Smooth muscle cell (in vitro differentiated cells): ENCODE measurements at regions not wholly inside any gene's neighbourhood (a gene's known extent, or its start where the extent isn't known, plus 50 kb on each side); places are given as distances from the start of the nearest gene placed in this dataset.

Experiments used
- DNase-seq: peaks from one replicate; lab custom pipeline; 2025; ENCODE audit not compliant: unreplicated experiment; lab: John Stamatoyannopoulos, UW
- H2AFZ ChIP-seq: fragments of 200-600 bp; sonication (generic); 2 replicates; pipeline ENCODE4 v1.6.0; 2016; ENCODE audit warnings: antibody characterized with exemption, low read depth, mild to moderate bottlenecking
- H3F3A ChIP-seq: fragments of 200-600 bp; sonication (generic); 2 replicates; pipeline ENCODE4 v1.6.0; 2017; ENCODE audit warnings: antibody characterized with exemption, low read depth
- H3K27ac ChIP-seq: fragments of 200-600 bp; sonication (generic); 2 replicates; pipeline ENCODE4 v1.5.1; 2016; ENCODE audit warnings: low read depth, mild to moderate bottlenecking
- H3K27me3 ChIP-seq: fragments of 200-600 bp; sonication (generic); 2 replicates; pipeline ENCODE4 v1.6.1; 2016; ENCODE audit warnings: low read depth, mild to moderate bottlenecking
- H3K36me3 ChIP-seq: fragments of 200-600 bp; sonication (generic); 2 replicates; pipeline ENCODE4 v1.5.1; 2016; ENCODE audit warnings: low read depth
- H3K4me1 ChIP-seq: fragments of 200-600 bp; sonication (generic); 2 replicates; pipeline ENCODE4 v1.5.1; 2016; ENCODE audit warnings: low read depth
- H3K4me2 ChIP-seq: fragments of 200-600 bp; sonication (generic); 2 replicates; pipeline ENCODE4 v1.6.0; 2016; ENCODE audit warnings: mild to moderate bottlenecking
- H3K4me3 ChIP-seq: fragments of 200-600 bp; sonication (generic); 2 replicates; pipeline ENCODE4 v1.5.1; 2016; ENCODE audit warnings: mild to moderate bottlenecking
- H3K79me2 ChIP-seq: fragments of 200-600 bp; sonication (generic); 2 replicates; pipeline ENCODE4 v1.6.0; 2016; ENCODE audit warnings: low read depth, mild to moderate bottlenecking
- H3K9ac ChIP-seq: fragments of 200-600 bp; sonication (generic); 2 replicates; pipeline ENCODE4 v1.6.0; 2016; ENCODE audit warnings: low read depth
- H3K9me3 ChIP-seq: fragments of 200-600 bp; sonication (generic); replicated peaks from 2 replicates; pipeline ENCODE4 v1.5.1; 2016; ENCODE audit warnings: low read depth
- H4K20me1 ChIP-seq: fragments of 200-600 bp; sonication (generic); 2 replicates; pipeline ENCODE4 v1.6.0; 2016; ENCODE audit warnings: low read depth
- CTCF ChIP-seq: fragments of 200-600 bp; sonication (generic); IDR thresholded peaks from 2 replicates; pipeline ENCODE4 v1.5.1; 2017; ENCODE audit warnings: borderline replicate concordance, mild to moderate bottlenecking, antibody characterized with exemption; ENCODE audit not compliant: insufficient read depth, poor library complexity, severe bottlenecking
- WGBS: methylation state at CpG from one replicate; pipeline ENCODE4 v1.1.7; 2016; ENCODE audit warnings: low lambda C conversion rate; 5-methylcytosine and 5-hydroxymethylcytosine counted together

- H3K79me2 ChIP-seq = no peaks in the 10 kb centered on the region
- WGBS = 91% methylated on average over 18 of the region's 18 CpGs
- no peaks in the 10 kb centered on the region for H4K20me1 ChIP-seq
- no peak overlapping the region for H3K4me3 ChIP-seq
- DNase-seq = no peak
- no peaks in the 10 kb centered on the region for H3K27me3 ChIP-seq
- H3K9ac ChIP-seq = no peak overlapping the region
- no peak overlapping the region for H3K4me2 ChIP-seq
- no peak for TF ChIP-seq CTCF
- no peaks in the 10 kb centered on the region for H3F3A ChIP-seq
- no peak overlapping the region for H2AFZ ChIP-seq
- no peak overlapping the region for H3K27ac ChIP-seq
- peaks cover 8% of the 10 kb centered on the region for H3K9me3 ChIP-seq
- no peaks in the 10 kb centered on the region for H3K4me1 ChIP-seq
- peaks cover 8% of the 10 kb centered on the region for H3K36me3 ChIP-seq
These were observed 103.1 kb upstream of the INSIG1 start for GRCh38 chr7:155194382-155195140.

GRCh38 chr7:155195939-155196523 lies 101.6 kb upstream of the INSIG1 start:
- Histone ChIP-seq H3F3A (no peaks in the 10 kb centered on the region), H2AFZ (no peak overlapping the region), H3K9ac (no peak overlapping the region), H3K4me3 (no peak overlapping the region), H3K36me3 (peaks cover 8% of the 10 kb centered on the region), H3K27ac (no peak overlapping the region), H3K4me1 (no peaks in the 10 kb centered on the region), H4K20me1 (no peaks in the 10 kb centered on the region), H3K27me3 (no peaks in the 10 kb centered on the region), H3K79me2 (no peaks in the 10 kb centered on the region), H3K9me3 (peaks cover 8% of the 10 kb centered on the region), H3K4me2 (no peak overlapping the region)
- TF ChIP-seq CTCF = no peak
- 78% methylated on average over 1 of the region's 1 CpG for WGBS
- DNase-seq = no peak

- Histone ChIP-seq H3K27ac (peak overlapping the region; percentile 55), H3K4me3 (no peak overlapping the region), H4K20me1 (no peaks in the 10 kb centered on the region), H3F3A (no peaks in the 10 kb centered on the region), H3K79me2 (no peaks in the 10 kb centered on the region), H3K27me3 (no peaks in the 10 kb centered on the region), H3K36me3 (peaks cover 8% of the 10 kb centered on the region), H2AFZ (no peak overlapping the region), H3K9me3 (peaks cover 8% of the 10 kb centered on the region), H3K4me2 (no peak overlapping the region), H3K4me1 (no peaks in the 10 kb centered on the region), H3K9ac (no peak overlapping the region)
- WGBS = 90% methylated on average over 22 of the region's 22 CpGs
- DNase-seq = no peak
- no peak for TF ChIP-seq CTCF
These were observed 99.3 kb upstream of the INSIG1 start for GRCh38 chr7:155198196-155198892.
